ENCODE measurements at regions not wholly inside any gene's neighbourhood (a gene's known extent, or its start where the extent isn't known, plus 50 kb on each side); places are given as distances from the start of the nearest gene placed in this dataset.

DNA sequence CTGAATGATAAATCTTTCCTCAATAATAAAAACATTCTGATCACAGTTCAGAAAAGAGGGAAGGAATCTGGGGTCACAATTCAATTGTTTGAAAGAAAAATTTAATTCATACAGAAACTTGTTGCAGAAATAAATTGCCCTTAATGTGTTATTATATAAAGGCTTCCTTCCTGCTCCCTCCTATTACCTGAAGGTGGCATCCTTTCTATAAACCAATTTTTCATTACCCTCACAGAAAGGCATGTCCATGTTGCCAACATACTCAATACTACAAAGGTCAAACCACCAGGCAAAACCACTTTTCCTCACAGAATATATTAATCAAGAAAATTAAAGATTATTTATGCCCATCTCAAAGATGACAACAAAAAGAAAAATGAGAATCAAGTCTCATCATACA is 194.3 kb upstream of the CT83 start:
- Histone ChIP-seq H3K4ac (ENCODE audit: low read depth, low read length) (no peak overlapping the region), H3K36me3 (ENCODE audit: control insufficient read depth, insufficient read depth, low read length) (no peaks in the 10 kb centered on the region), H2BK15ac (replicated peaks; ENCODE audit: low read depth) (no peak overlapping the region), H2AK5ac (ENCODE audit: low read length) (no peak overlapping the region), H3K27me3 (ENCODE audit: insufficient read depth, low read length, poor library complexity) (no peaks in the 10 kb centered on the region), H3K18ac (ENCODE audit: low read length) (no peak overlapping the region), H4K8ac (ENCODE audit: low read depth, low read length) (no peak overlapping the region), H3K23ac (ENCODE audit: low read length) (no peak overlapping the region), H3K56ac (ENCODE audit: low read length) (no peak overlapping the region), H3K4me1 (ENCODE audit: control insufficient read depth, low read depth, low read length) (no peaks in the 10 kb centered on the region), H3K27ac (ENCODE audit: low read depth, low read length) (no peak overlapping the region), H2BK120ac (ENCODE audit: low read depth, low read length) (no peak overlapping the region), H4K5ac (ENCODE audit: low read length) (no peak overlapping the region), H3K79me1 (ENCODE audit: low read length) (no peaks in the 10 kb centered on the region), H2BK5ac (ENCODE audit: low read length) (no peak overlapping the region), H3K4me3 (ENCODE audit: low read length) (no peak overlapping the region), H3K4me2 (ENCODE audit: low read length) (no peak overlapping the region), H3K9ac (ENCODE audit: low read length) (no peak overlapping the region), H3K79me2 (ENCODE audit: control insufficient read depth, insufficient read depth, low read length) (no peaks in the 10 kb centered on the region)
- DNase-seq: no peak

DNA sequence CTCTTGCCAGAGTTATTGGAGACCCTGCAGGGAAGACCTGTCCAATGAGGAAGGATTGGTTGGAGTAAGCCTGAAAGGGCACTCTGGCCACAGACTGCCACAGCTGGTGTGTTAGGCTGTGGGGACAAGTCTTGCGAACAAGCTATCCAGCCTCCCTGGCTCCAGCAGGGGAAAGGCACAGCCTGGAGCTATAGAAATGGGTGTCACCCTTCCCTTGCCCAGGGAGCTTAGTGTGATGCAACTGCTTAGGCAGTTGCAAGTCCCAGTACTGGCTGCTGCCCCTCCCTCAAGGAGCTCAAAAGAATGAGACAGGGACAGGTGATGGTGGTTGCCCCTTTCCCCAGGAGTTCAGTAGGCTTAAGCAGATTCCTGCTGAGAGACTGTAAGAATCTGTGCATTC is 165.7 kb upstream of the CT83 start:
- Histone ChIP-seq H4K5ac (ENCODE audit: low read length) (no peak overlapping the region), H4K8ac (ENCODE audit: low read depth, low read length) (no peak overlapping the region), H3K4me3 (ENCODE audit: low read length) (no peak overlapping the region), H3K9ac (ENCODE audit: low read length) (no peak overlapping the region), H3K36me3 (ENCODE audit: control insufficient read depth, insufficient read depth, low read length) (no peaks in the 10 kb centered on the region), H3K4me2 (ENCODE audit: low read length) (no peak overlapping the region), H3K23ac (ENCODE audit: low read length) (no peak overlapping the region), H2BK15ac (replicated peaks; ENCODE audit: low read depth) (no peak overlapping the region), H3K56ac (ENCODE audit: low read length) (no peak overlapping the region), H3K79me1 (ENCODE audit: low read length) (no peaks in the 10 kb centered on the region), H3K4me1 (ENCODE audit: control insufficient read depth, low read depth, low read length) (no peaks in the 10 kb centered on the region), H3K4ac (ENCODE audit: low read depth, low read length) (no peak overlapping the region), H3K79me2 (ENCODE audit: control insufficient read depth, insufficient read depth, low read length) (no peaks in the 10 kb centered on the region), H2BK120ac (ENCODE audit: low read depth, low read length) (no peak overlapping the region), H3K27me3 (ENCODE audit: insufficient read depth, low read length, poor library complexity) (no peaks in the 10 kb centered on the region), H3K18ac (ENCODE audit: low read length) (no peak overlapping the region), H2BK5ac (ENCODE audit: low read length) (no peak overlapping the region), H2AK5ac (ENCODE audit: low read length) (no peak overlapping the region), H3K27ac (ENCODE audit: low read depth, low read length) (no peak overlapping the region)
- WGBS (ENCODE audit: extremely low coverage, insufficient coverage, low lambda C conversion rate): no CpG with 5 or more reads among the region's 1 CpG
- DNase-seq: peak; percentile 33

DNA sequence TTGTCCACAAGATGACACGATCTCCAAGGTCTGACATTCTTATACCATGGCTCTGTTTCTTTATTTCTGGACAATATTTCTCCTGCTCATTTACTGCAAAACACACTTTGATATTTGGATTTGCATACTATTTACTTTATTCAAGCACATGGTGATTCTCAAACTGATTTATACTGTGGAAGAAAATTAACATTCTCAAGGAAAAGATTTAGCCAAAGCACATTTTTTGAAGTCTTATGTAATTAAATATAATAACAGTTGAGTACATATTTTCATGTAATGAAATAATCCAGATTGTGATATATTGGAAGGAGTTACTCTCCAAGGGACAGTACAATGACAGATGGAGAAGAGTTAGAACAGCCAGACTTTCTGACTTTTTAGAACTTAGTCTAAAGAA is 155.8 kb upstream of the CT83 start:
- Histone ChIP-seq H3K56ac (ENCODE audit: low read length) (no peak overlapping the region), H3K27me3 (ENCODE audit: insufficient read depth, low read length, poor library complexity) (no peaks in the 10 kb centered on the region), H3K27ac (ENCODE audit: low read depth, low read length) (no peak overlapping the region), H4K8ac (ENCODE audit: low read depth, low read length) (no peak overlapping the region), H3K79me1 (ENCODE audit: low read length) (no peaks in the 10 kb centered on the region), H2BK5ac (ENCODE audit: low read length) (no peak overlapping the region), H2BK15ac (replicated peaks; ENCODE audit: low read depth) (no peak overlapping the region), H3K4me1 (ENCODE audit: control insufficient read depth, low read depth, low read length) (no peaks in the 10 kb centered on the region), H3K36me3 (ENCODE audit: control insufficient read depth, insufficient read depth, low read length) (no peaks in the 10 kb centered on the region), H3K4me2 (ENCODE audit: low read length) (no peak overlapping the region), H3K4ac (ENCODE audit: low read depth, low read length) (no peak overlapping the region), H4K5ac (ENCODE audit: low read length) (no peak overlapping the region), H3K23ac (ENCODE audit: low read length) (no peak overlapping the region), H3K79me2 (ENCODE audit: control insufficient read depth, insufficient read depth, low read length) (no peaks in the 10 kb centered on the region), H3K18ac (ENCODE audit: low read length) (no peak overlapping the region), H2BK120ac (ENCODE audit: low read depth, low read length) (no peak overlapping the region), H3K9ac (ENCODE audit: low read length) (no peak overlapping the region), H3K4me3 (ENCODE audit: low read length) (no peak overlapping the region), H2AK5ac (ENCODE audit: low read length) (no peak overlapping the region)
- DNase-seq: no peak
- WGBS (ENCODE audit: extremely low coverage, insufficient coverage, low lambda C conversion rate): no CpG with 5 or more reads among the region's 1 CpG

DNA sequence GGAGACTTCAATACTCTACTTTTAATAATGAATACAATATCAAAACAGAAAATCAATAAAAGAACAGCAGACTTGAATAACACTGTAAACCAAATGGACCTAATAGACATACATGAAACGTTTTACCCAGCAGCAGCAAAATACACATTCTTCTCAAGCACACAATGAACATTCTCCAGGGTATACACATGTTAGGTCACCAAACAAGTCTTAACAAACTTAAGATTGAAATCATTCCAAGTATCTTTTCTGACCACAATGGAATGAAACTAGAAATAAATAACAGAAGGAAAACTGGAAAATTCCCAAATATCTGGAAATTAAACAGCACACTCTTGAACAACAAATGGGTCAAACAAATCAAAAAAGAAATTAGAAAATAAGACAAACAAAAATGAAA is 145.0 kb upstream of the CT83 start:
- no peak for DNase-seq
- Histone ChIP-seq H3K4me2 (ENCODE audit: low read length) (no peak overlapping the region), H2BK120ac (ENCODE audit: low read depth, low read length) (no peak overlapping the region), H3K27ac (ENCODE audit: low read depth, low read length) (no peak overlapping the region), H4K5ac (ENCODE audit: low read length) (no peak overlapping the region), H3K9ac (ENCODE audit: low read length) (no peak overlapping the region), H3K23ac (ENCODE audit: low read length) (no peak overlapping the region), H2AK5ac (ENCODE audit: low read length) (no peak overlapping the region), H3K4me1 (ENCODE audit: control insufficient read depth, low read depth, low read length) (no peaks in the 10 kb centered on the region), H2BK15ac (replicated peaks; ENCODE audit: low read depth) (no peak overlapping the region), H4K8ac (ENCODE audit: low read depth, low read length) (no peak overlapping the region), H3K36me3 (ENCODE audit: control insufficient read depth, insufficient read depth, low read length) (no peaks in the 10 kb centered on the region), H3K56ac (ENCODE audit: low read length) (no peak overlapping the region), H3K18ac (ENCODE audit: low read length) (no peak overlapping the region), H2BK5ac (ENCODE audit: low read length) (no peak overlapping the region), H3K4me3 (ENCODE audit: low read length) (no peak overlapping the region), H3K79me2 (ENCODE audit: control insufficient read depth, insufficient read depth, low read length) (no peaks in the 10 kb centered on the region), H3K4ac (ENCODE audit: low read depth, low read length) (no peak overlapping the region), H3K79me1 (ENCODE audit: low read length) (no peaks in the 10 kb centered on the region), H3K27me3 (ENCODE audit: insufficient read depth, low read length, poor library complexity) (no peaks in the 10 kb centered on the region)
- no CpG with 5 or more reads among the region's 1 CpG for WGBS (ENCODE audit: extremely low coverage, insufficient coverage, low lambda C conversion rate)

DNA sequence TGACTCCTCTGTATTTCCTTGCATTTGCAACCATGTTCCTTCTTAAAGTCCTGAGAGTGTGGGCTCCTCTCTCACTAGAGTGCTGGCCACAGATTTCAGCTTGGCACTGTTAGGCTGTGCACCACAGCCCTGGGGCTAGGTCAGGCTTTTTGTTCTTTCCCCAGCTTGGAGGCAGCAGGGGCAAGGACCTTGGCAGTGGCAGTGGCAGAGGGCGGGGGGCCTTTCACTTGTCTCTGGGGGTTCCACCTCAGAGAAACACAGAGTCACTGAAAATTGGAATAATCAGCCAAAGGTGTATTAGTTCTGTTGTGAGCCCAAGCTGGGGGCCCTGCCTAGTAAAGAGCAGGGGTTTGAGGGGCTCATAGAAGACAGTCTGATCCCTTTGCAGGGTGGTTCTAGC is 142.8 kb upstream of the CT83 start:
- no peak overlapping the region for H2BK15ac ChIP-seq (replicated peaks; ENCODE audit: low read depth)
- no peak overlapping the region for H3K18ac ChIP-seq (ENCODE audit: low read length)
- H3K9ac ChIP-seq (ENCODE audit: low read length): no peak overlapping the region
- H2BK5ac ChIP-seq (ENCODE audit: low read length): no peak overlapping the region
- H4K8ac ChIP-seq (ENCODE audit: low read depth, low read length): no peak overlapping the region
- no peaks in the 10 kb centered on the region for H3K79me1 ChIP-seq (ENCODE audit: low read length)
- no peak overlapping the region for H3K4ac ChIP-seq (ENCODE audit: low read depth, low read length)
- H2AK5ac ChIP-seq (ENCODE audit: low read length): no peak overlapping the region
- H3K27me3 ChIP-seq (ENCODE audit: insufficient read depth, low read length, poor library complexity): no peaks in the 10 kb centered on the region
- H4K5ac ChIP-seq (ENCODE audit: low read length): no peak overlapping the region
- no peaks in the 10 kb centered on the region for H3K4me1 ChIP-seq (ENCODE audit: control insufficient read depth, low read depth, low read length)
- WGBS (ENCODE audit: extremely low coverage, insufficient coverage, low lambda C conversion rate): no CpG with 5 or more reads among the region's 1 CpG
- no peak overlapping the region for H3K23ac ChIP-seq (ENCODE audit: low read length)
- no peak overlapping the region for H2BK120ac ChIP-seq (ENCODE audit: low read depth, low read length)
- no peak overlapping the region for H3K4me3 ChIP-seq (ENCODE audit: low read length)
- H3K79me2 ChIP-seq (ENCODE audit: control insufficient read depth, insufficient read depth, low read length): no peaks in the 10 kb centered on the region
- H3K27ac ChIP-seq (ENCODE audit: low read depth, low read length): no peak overlapping the region
- H3K4me2 ChIP-seq (ENCODE audit: low read length): no peak overlapping the region
- peak; percentile 0 for DNase-seq
- H3K56ac ChIP-seq (ENCODE audit: low read length): no peak overlapping the region
- no peaks in the 10 kb centered on the region for H3K36me3 ChIP-seq (ENCODE audit: control insufficient read depth, insufficient read depth, low read length)

DNA sequence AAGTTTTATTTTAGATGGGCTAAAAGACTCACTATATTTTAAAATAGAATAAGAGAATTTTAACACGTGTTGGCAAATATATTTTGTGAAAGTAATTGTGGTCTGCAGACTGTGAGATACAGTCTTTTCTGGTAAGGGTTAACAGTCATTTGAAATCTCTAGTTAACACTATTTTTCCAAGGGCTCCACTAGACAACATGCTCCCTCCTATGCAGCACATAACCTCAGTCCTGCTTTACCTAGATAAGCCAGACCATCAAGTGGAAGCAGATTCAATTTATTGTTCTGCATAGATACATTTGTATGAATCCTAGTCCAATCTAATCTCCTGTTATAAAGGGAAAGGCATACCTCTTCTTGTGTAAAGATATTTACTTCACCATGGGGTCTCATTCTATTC is 133.2 kb upstream of the CT83 start:
- H3K18ac ChIP-seq (ENCODE audit: low read length): no peak overlapping the region
- H2BK15ac ChIP-seq (replicated peaks; ENCODE audit: low read depth): no peak overlapping the region
- H3K4me1 ChIP-seq (ENCODE audit: control insufficient read depth, low read depth, low read length): no peaks in the 10 kb centered on the region
- no peak for DNase-seq
- 100% methylated on average over 1 of the region's 1 CpG for WGBS (ENCODE audit: extremely low coverage, insufficient coverage, low lambda C conversion rate)
- H3K4me2 ChIP-seq (ENCODE audit: low read length): no peak overlapping the region
- H2AK5ac ChIP-seq (ENCODE audit: low read length): no peak overlapping the region
- no peak overlapping the region for H4K5ac ChIP-seq (ENCODE audit: low read length)
- no peaks in the 10 kb centered on the region for H3K79me1 ChIP-seq (ENCODE audit: low read length)
- no peak overlapping the region for H2BK120ac ChIP-seq (ENCODE audit: low read depth, low read length)
- H2BK5ac ChIP-seq (ENCODE audit: low read length): no peak overlapping the region
- H3K56ac ChIP-seq (ENCODE audit: low read length): no peak overlapping the region
- H3K4ac ChIP-seq (ENCODE audit: low read depth, low read length): no peak overlapping the region
- H3K27ac ChIP-seq (ENCODE audit: low read depth, low read length): no peak overlapping the region
- H3K27me3 ChIP-seq (ENCODE audit: insufficient read depth, low read length, poor library complexity): no peaks in the 10 kb centered on the region
- H3K9ac ChIP-seq (ENCODE audit: low read length): no peak overlapping the region
- no peaks in the 10 kb centered on the region for H3K36me3 ChIP-seq (ENCODE audit: control insufficient read depth, insufficient read depth, low read length)
- H3K79me2 ChIP-seq (ENCODE audit: control insufficient read depth, insufficient read depth, low read length): no peaks in the 10 kb centered on the region
- no peak overlapping the region for H3K23ac ChIP-seq (ENCODE audit: low read length)
- H4K8ac ChIP-seq (ENCODE audit: low read depth, low read length): no peak overlapping the region
- H3K4me3 ChIP-seq (ENCODE audit: low read length): no peak overlapping the region

Data from mesendoderm (in vitro differentiated cells).